Head of caudate nucleus (tissue), 42 donors: ENCODE measurements at regions not wholly inside any gene's neighbourhood (a gene's known extent, or its start where the extent isn't known, plus 50 kb on each side); places are given as distances from the start of the nearest gene placed in this dataset.

Experiments used
- DNase-seq, 42 donors: peaks; one replicate each; pipeline versions ENCODE4 v3.0.0 to v3.0.0-alpha.2; 2020 to 2021; ENCODE audit warnings: mixed read lengths in 7 of 42
- intact Hi-C: fragments of 100-400 bp; cut with DNase I; formaldehyde crosslinking; loops from one replicate; pipeline ENCODE4 v1.15.0; 2022

- intact Hi-C loops: no loop called here
- DNase-seq: no peak
These were observed 258.7 kb downstream of the ALDH8A1 start for GRCh38 chr6:134691180-134691579.

- intact Hi-C loops: no loop called here
- no peak for DNase-seq
These were observed 259.9 kb downstream of the ALDH8A1 start for GRCh38 chr6:134690048-134690447.

- intact Hi-C loops: no loop called here
- DNase-seq: peak in 20 of 42 donors; percentile 5 to 61 (median 34)
These were observed 260.3 kb downstream of the ALDH8A1 start for GRCh38 chr6:134689641-134690040.

- intact Hi-C loops: no loop called here
- DNase-seq: peak; percentile 15 to 93 (median 78)
These were observed 260.7 kb downstream of the ALDH8A1 start for GRCh38 chr6:134689177-134689576.

GRCh38 chr6:134686071-134686470 lies 263.8 kb downstream of the ALDH8A1 start:
- DNase-seq: peak in 3 of 42 donors; percentile 15 to 47 (median 16)
- intact Hi-C loops: no loop called here

- intact Hi-C loops: no loop called here
- no peak for DNase-seq
These were observed 265.5 kb downstream of the ALDH8A1 start for GRCh38 chr6:134684423-134684795.

- DNase-seq: no peak
- intact Hi-C loops: no loop called here
These were observed 266.0 kb downstream of the ALDH8A1 start for GRCh38 chr6:134683783-134684422.

GRCh38 chr6:134680433-134680832 lies 269.5 kb downstream of the ALDH8A1 start:
- intact Hi-C loops: no loop called here
- DNase-seq: no peak

GRCh38 chr6:134680021-134680420 lies 269.9 kb downstream of the ALDH8A1 start:
- intact Hi-C loops: no loop called here
- no peak for DNase-seq

- intact Hi-C loops: no loop called here
- peak in 41 of 42 donors; percentile 13 to 86 (median 63) for DNase-seq
These were observed 271.4 kb downstream of the ALDH8A1 start for GRCh38 chr6:134678436-134678889.

GRCh38 chr6:134676307-134677281 lies 273.3 kb downstream of the ALDH8A1 start:
- peak in 8 of 42 donors; percentile 3 to 45 (median 26) for DNase-seq
- intact Hi-C loops: no loop called here

GRCh38 chr6:134675110-134676054 lies 274.5 kb downstream of the ALDH8A1 start:
- DNase-seq: no peak
- intact Hi-C loops: no loop called here

GRCh38 chr6:134674562-134674961 lies 275.3 kb downstream of the ALDH8A1 start:
- DNase-seq: no peak
- intact Hi-C loops: no loop called here

- no peak for DNase-seq
- intact Hi-C loops: loop anchor here (10.0 kb wide), 1 partner anchor 155 kb away; no protein-coding TSS in a partner anchor
These were observed 280.4 kb downstream of the ALDH8A1 start for GRCh38 chr6:134669485-134669884.

- intact Hi-C loops: loop anchor here (10.0 kb wide), 1 partner anchor 158 kb away; no protein-coding TSS in a partner anchor
- no peak for DNase-seq
These were observed 282.8 kb downstream of the ALDH8A1 start for GRCh38 chr6:134667111-134667510.

GRCh38 chr6:134666125-134666524 lies 283.8 kb downstream of the ALDH8A1 start:
- no peak for DNase-seq
- intact Hi-C loops: loop anchor here (10.0 kb wide), 1 partner anchor 159 kb away; no protein-coding TSS in a partner anchor

- no peak for DNase-seq
- intact Hi-C loops: loop anchor here (10.0 kb wide), 1 partner anchor 160 kb away; no protein-coding TSS in a partner anchor
These were observed 284.7 kb downstream of the ALDH8A1 start for GRCh38 chr6:134665029-134665723.
